ENCODE measurements at regions not wholly inside any gene's neighbourhood (a gene's known extent, or its start where the extent isn't known, plus 50 kb on each side); places are given as distances from the start of the nearest gene placed in this dataset.

GRCh38 chr14:44369401-44370123 lies 137.5 kb downstream of the FSCB start:
- peak in 3 of 6 experiments; percentile 23 to 39 (median 27) for TF ChIP-seq CTCF (IDR thresholded peaks at IDR 0.05)
- TF ChIP-seq POLR2A (IDR thresholded peaks at IDR 0.05), result no peak
- H3K27me3 ChIP-seq, result no peaks in the 10 kb centered on the region
- no peak overlapping the region for H3K27ac ChIP-seq
- no peaks in the 10 kb centered on the region for H3K36me3 ChIP-seq
- peaks cover 0 to 5% (median 0%) of the 10 kb centered on the region in 4 donors for H3K9me3 ChIP-seq
- no peak overlapping the region for H3K4me3 ChIP-seq
- DNase-seq, result no peak
- no peaks in the 10 kb centered on the region for H3K4me1 ChIP-seq

- no peak for TF ChIP-seq CTCF (IDR thresholded peaks at IDR 0.05)
- TF ChIP-seq POLR2A (IDR thresholded peaks at IDR 0.05), result no peak
- H3K9me3 ChIP-seq, result no peaks in the 10 kb centered on the region
- no peak for DNase-seq
- no peaks in the 10 kb centered on the region for H3K27me3 ChIP-seq
- H3K36me3 ChIP-seq, result no peaks in the 10 kb centered on the region
- no peak overlapping the region for H3K4me3 ChIP-seq
- no peak overlapping the region for H3K27ac ChIP-seq
- no peaks in the 10 kb centered on the region for H3K4me1 ChIP-seq
Observed at GRCh38 chr14:44361083-44361482, 146.0 kb downstream of the FSCB start.

- TF ChIP-seq CTCF (IDR thresholded peaks at IDR 0.05), result no peak
- no peak for TF ChIP-seq POLR2A (IDR thresholded peaks at IDR 0.05)
- no peaks in the 10 kb centered on the region for H3K4me1 ChIP-seq
- H3K9me3 ChIP-seq, result no peaks in the 10 kb centered on the region
- no peak overlapping the region for H3K27ac ChIP-seq
- H3K27me3 ChIP-seq, result no peaks in the 10 kb centered on the region
- no peak overlapping the region for H3K4me3 ChIP-seq
- no peak for DNase-seq
- no peaks in the 10 kb centered on the region for H3K36me3 ChIP-seq
Observed at GRCh38 chr14:44353805-44354204, 153.3 kb downstream of the FSCB start.

- Histone ChIP-seq H3K27ac (no peak overlapping the region), H3K4me1 (no peaks in the 10 kb centered on the region)
- TF ChIP-seq CTCF (IDR thresholded peaks at IDR 0.05) (no peak), POLR2A (IDR thresholded peaks at IDR 0.05) (no peak)
Observed at GRCh38 chr14:44352201-44352600, 154.9 kb downstream of the FSCB start.

GRCh38 chr14:44347316-44347715 lies 159.8 kb downstream of the FSCB start:
- H3K27me3 ChIP-seq, result no peaks in the 10 kb centered on the region
- no peak for TF ChIP-seq POLR2A (IDR thresholded peaks at IDR 0.05)
- H3K4me1 ChIP-seq, result no peaks in the 10 kb centered on the region
- H3K4me3 ChIP-seq, result no peak overlapping the region
- no peak overlapping the region for H3K27ac ChIP-seq
- no peaks in the 10 kb centered on the region for H3K36me3 ChIP-seq
- H3K9me3 ChIP-seq, result peaks cover 0 to 7% (median 0%) of the 10 kb centered on the region in 4 donors
- no peak for DNase-seq

More at GRCh38 chr14:44352201-44352600, 154.9 kb downstream of the FSCB start:
- Histone ChIP-seq H3K9me3 (peaks cover 0 to 7% (median 0%) of the 10 kb centered on the region in 4 donors), H3K4me3 (no peak overlapping the region), H3K27me3 (no peaks in the 10 kb centered on the region), H3K36me3 (no peaks in the 10 kb centered on the region)
- no peak for DNase-seq

GRCh38 chr14:44341116-44341515 lies 166.0 kb downstream of the FSCB start:
- Histone ChIP-seq H3K27me3 (no peaks in the 10 kb centered on the region), H3K4me1 (no peaks in the 10 kb centered on the region), H3K9me3 (no peaks in the 10 kb centered on the region), H3K36me3 (no peaks in the 10 kb centered on the region), H3K4me3 (no peak overlapping the region), H3K27ac (no peak overlapping the region)
- TF ChIP-seq POLR2A (IDR thresholded peaks at IDR 0.05), result no peak
- no peak for TF ChIP-seq CTCF (IDR thresholded peaks at IDR 0.05)
- DNase-seq, result no peak
